ENCODE measurements at regions not wholly inside any gene's neighbourhood (a gene's known extent, or its start where the extent isn't known, plus 50 kb on each side); places are given as distances from the start of the nearest gene placed in this dataset.

DNA sequence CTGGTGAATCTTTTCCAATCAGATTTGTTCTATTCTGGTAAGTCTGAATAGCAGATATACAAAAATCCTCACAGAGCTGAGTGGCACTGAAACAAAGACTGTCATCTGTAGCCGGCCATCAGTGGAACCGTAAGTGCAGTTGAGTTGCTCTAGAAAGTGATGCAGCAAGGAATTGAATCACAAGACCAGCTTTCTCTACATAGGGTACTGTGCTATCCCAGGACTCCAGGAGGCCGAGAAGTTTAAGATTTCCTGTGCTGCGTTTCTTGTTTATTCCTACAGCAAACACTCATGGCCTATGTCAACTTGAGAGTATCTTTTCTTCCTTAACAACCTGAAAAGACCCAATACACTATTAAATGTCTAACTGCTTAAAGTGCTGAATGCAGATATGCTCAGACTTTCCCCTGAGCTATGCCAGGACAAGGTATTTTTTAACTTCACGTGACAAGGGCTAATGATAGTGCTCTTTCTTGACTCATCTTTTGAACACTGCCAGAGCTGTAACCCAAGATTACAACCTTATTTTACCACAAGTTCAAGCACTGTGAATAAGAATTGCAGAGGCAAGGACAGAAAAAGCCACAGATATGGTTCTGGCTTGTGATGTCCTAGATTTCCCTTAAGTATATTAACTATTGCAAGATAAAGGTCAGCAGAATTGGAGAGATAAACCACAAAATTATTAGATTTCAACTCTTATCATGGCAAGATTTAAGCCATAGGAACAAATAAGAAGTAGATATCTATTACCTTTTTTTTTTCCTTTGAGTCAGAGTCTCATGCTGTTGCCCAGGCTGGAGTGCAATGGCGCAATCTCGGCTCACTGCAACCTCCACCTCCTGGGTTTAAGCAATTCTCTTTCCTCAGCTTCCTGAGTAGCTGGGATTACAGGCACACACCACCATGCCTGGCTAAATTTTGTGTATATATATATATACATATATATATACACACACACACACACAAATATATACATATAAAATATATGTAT is 71.6 kb downstream of the GJA1 start:
- H3K27ac ChIP-seq = no peak overlapping the region
- no peak for DNase-seq
- WGBS, 2 donors (ENCODE audit: low coverage in 1 of 2) = 64 to 74% methylated on average over 5 to 7 of the region's 7 CpGs
- intact Hi-C loops (cut with DNase I; ENCODE audit: low total_unique reads) = no loop called here
- H3K9me3 ChIP-seq = no peaks in the 10 kb centered on the region
- no peaks in the 10 kb centered on the region for H3K4me1 ChIP-seq
- H3K4me3 ChIP-seq = no peak overlapping the region
- no peak for TF ChIP-seq POLR2A (IDR thresholded peaks at IDR 0.05)
- TF ChIP-seq, protein P1, sequence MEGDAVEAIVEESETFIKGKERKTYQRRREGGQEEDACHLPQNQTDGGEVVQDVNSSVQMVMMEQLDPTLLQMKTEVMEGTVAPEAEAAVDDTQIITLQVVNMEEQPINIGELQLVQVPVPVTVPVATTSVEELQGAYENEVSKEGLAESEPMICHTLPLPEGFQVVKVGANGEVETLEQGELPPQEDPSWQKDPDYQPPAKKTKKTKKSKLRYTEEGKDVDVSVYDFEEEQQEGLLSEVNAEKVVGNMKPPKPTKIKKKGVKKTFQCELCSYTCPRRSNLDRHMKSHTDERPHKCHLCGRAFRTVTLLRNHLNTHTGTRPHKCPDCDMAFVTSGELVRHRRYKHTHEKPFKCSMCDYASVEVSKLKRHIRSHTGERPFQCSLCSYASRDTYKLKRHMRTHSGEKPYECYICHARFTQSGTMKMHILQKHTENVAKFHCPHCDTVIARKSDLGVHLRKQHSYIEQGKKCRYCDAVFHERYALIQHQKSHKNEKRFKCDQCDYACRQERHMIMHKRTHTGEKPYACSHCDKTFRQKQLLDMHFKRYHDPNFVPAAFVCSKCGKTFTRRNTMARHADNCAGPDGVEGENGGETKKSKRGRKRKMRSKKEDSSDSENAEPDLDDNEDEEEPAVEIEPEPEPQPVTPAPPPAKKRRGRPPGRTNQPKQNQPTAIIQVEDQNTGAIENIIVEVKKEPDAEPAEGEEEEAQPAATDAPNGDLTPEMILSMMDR (IDR thresholded peaks at IDR 0.05) = no peak
- no peak for TF ChIP-seq EP300 (IDR thresholded peaks at IDR 0.05; ENCODE audit: low read depth)
- TF ChIP-seq POLR2AphosphoS5 (IDR thresholded peaks at IDR 0.05) = no peak
- H3K36me3 ChIP-seq = no peaks in the 10 kb centered on the region
- in situ Hi-C loops (cut with MboI; ENCODE audit: low pct_ligation_motif_present in 1 of 4, low pct_unique_long_range_greater_than_20kb in 1 of 4, low sequenced_read_pairs in 3 of 4) = no loop called here
- no peaks in the 10 kb centered on the region for H3K27me3 ChIP-seq

DNA sequence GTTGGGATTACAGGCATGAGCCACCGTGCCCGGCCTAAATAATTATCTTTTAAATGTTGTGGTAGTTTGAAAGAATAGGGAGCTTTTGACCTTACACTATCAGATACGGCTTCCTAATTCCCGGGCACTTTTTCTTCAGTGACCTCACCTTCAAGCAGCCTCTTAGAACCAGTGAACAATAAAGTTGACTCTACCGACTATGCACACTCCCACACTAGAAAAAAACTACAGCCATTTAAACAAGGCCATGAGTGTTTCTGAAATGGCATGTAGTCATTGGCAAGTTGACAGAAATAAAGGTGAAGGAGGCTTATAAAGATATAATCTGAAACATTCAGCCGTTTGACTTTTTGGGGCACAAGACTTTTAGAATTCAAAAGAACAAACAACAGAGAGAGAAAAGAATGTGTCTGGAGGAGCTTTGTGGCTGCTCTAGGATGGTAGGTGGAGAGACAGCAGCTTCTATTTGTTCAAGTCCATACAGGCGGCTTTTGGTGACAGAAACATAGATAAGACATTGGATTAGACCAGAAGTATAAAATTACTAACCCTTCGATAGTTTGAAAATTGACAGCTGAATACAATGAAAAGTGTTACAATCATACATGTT is 75.2 kb downstream of the GJA1 start:
- intact Hi-C loops (cut with DNase I; ENCODE audit: low total_unique reads) = no loop called here
- no peaks in the 10 kb centered on the region for H3K9me3 ChIP-seq
- H3K4me1 ChIP-seq = no peaks in the 10 kb centered on the region
- no peaks in the 10 kb centered on the region for H3K36me3 ChIP-seq
- H3K27me3 ChIP-seq = no peaks in the 10 kb centered on the region
- no peak overlapping the region for H3K4me3 ChIP-seq
- no peak overlapping the region for H3K27ac ChIP-seq
- DNase-seq = no peak
- 65 to 69% methylated on average over 4 to 8 of the region's 8 CpGs for WGBS, 2 donors (ENCODE audit: low coverage in 1 of 2)
- TF ChIP-seq EP300 (IDR thresholded peaks at IDR 0.05; ENCODE audit: low read depth) = no peak
- TF ChIP-seq POLR2AphosphoS5 (IDR thresholded peaks at IDR 0.05) = no peak
- in situ Hi-C loops (cut with MboI; ENCODE audit: low pct_ligation_motif_present in 1 of 4, low pct_unique_long_range_greater_than_20kb in 1 of 4, low sequenced_read_pairs in 3 of 4) = no loop called here

DNA sequence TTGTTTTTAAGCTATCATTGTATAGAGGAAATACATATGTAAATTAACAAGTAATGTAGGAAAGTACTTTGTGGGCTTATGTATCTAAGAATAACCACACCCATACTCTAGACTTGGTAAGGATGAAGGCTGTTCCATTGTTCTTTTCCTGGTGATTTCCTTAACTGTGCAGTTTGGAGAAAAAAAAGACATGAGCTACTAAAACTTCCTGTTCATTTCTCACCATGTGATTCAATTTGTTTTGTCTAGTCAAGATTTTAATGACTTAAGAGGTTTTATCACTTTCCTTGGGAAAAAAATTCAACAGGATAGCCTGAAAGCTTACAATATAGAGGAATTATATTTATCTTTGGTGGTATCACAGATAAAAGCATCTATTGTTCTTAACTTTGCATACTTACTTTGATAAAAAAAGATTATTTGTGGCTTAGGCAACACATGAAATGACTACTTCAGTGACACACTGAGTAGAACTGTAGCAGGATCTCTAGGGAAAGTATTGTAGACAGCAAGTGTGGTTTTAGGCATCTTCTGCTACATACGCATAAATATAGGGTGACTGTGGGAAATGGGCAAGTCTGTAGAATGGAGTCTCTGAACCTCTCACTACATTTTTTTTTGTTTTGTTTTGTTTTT is 80.3 kb downstream of the GJA1 start:
- in situ Hi-C loops (cut with MboI; ENCODE audit: low pct_ligation_motif_present in 1 of 4, low pct_unique_long_range_greater_than_20kb in 1 of 4, low sequenced_read_pairs in 3 of 4) = no loop called here
- TF ChIP-seq, protein P1 (IDR thresholded peaks at IDR 0.05) = no peak
- TF ChIP-seq POLR2A (IDR thresholded peaks at IDR 0.05) (no peak), POLR2AphosphoS5 (IDR thresholded peaks at IDR 0.05) (no peak), EP300 (IDR thresholded peaks at IDR 0.05; ENCODE audit: low read depth) (no peak)
- intact Hi-C loops (cut with DNase I; ENCODE audit: low total_unique reads) = no loop called here
- no peak for DNase-seq
- no peak overlapping the region for H3K27ac ChIP-seq
- H3K9me3 ChIP-seq = no peaks in the 10 kb centered on the region
- no peaks in the 10 kb centered on the region for H3K36me3 ChIP-seq
- H3K4me1 ChIP-seq = no peaks in the 10 kb centered on the region
- WGBS, 2 donors (ENCODE audit: low coverage in 1 of 2) = 94 to 100% methylated on average over 1 of the region's 1 CpG
- no peaks in the 10 kb centered on the region for H3K27me3 ChIP-seq
- no peak overlapping the region for H3K4me3 ChIP-seq

DNA sequence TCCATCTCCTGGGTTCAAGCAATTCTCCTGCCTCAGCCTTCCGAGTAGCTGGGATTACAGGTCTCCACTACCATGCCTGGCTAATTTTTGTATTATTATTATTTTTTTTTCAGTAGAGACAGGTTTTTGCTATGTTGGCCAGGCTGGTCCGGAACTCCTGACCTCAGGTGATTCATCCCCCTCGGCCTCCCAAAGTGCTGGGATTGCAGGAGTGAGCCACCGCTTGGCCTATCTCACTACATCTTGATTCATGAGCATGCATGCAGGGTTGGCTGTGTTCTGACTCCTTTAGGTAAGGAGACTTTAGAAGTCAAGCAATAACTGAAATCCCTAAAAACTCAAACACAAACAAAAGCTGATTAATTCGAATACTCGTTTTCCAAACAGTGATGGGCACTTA is 80.9 kb downstream of the GJA1 start:
- TF ChIP-seq POLR2AphosphoS5 (IDR thresholded peaks at IDR 0.05) (no peak), POLR2A (IDR thresholded peaks at IDR 0.05) (no peak), EP300 (IDR thresholded peaks at IDR 0.05; ENCODE audit: low read depth) (no peak)
- TF ChIP-seq, protein P1 (IDR thresholded peaks at IDR 0.05) = no peak
- Histone ChIP-seq H3K4me1 (no peaks in the 10 kb centered on the region), H3K4me3 (no peak overlapping the region), H3K36me3 (no peaks in the 10 kb centered on the region), H3K27me3 (no peaks in the 10 kb centered on the region), H3K27ac (no peak overlapping the region), H3K9me3 (no peaks in the 10 kb centered on the region)
- in situ Hi-C loops (cut with MboI; ENCODE audit: low pct_ligation_motif_present in 1 of 4, low pct_unique_long_range_greater_than_20kb in 1 of 4, low sequenced_read_pairs in 3 of 4) = no loop called here
- DNase-seq = no peak
- intact Hi-C loops (cut with DNase I; ENCODE audit: low total_unique reads) = no loop called here
- 80% methylated on average over 6 of the region's 6 CpGs; no CpG with 5 or more reads in 1 of the 2 donors for WGBS, 2 donors (ENCODE audit: low coverage in 1 of 2)

Measured in transverse colon (tissue), 4 donors.